GM18511 (cell line): ENCODE measurements at regions not wholly inside any gene's neighbourhood (a gene's known extent, or its start where the extent isn't known, plus 50 kb on each side); places are given as distances from the start of the nearest gene placed in this dataset.
"Not testable (repeated sequence)": the region's sequence is repeated elsewhere in the genome, so short reads cannot be mapped to it uniquely, and the experiment has no call there.

Experiments
- ATAC-seq: cut with Tn5 transposase; IDR thresholded peaks from one replicate; pipeline ENCODE4 v1.9.1; 2021; ENCODE audit warnings: mild to moderate bottlenecking, moderate library complexity; ENCODE audit not compliant: unreplicated experiment

DNA sequence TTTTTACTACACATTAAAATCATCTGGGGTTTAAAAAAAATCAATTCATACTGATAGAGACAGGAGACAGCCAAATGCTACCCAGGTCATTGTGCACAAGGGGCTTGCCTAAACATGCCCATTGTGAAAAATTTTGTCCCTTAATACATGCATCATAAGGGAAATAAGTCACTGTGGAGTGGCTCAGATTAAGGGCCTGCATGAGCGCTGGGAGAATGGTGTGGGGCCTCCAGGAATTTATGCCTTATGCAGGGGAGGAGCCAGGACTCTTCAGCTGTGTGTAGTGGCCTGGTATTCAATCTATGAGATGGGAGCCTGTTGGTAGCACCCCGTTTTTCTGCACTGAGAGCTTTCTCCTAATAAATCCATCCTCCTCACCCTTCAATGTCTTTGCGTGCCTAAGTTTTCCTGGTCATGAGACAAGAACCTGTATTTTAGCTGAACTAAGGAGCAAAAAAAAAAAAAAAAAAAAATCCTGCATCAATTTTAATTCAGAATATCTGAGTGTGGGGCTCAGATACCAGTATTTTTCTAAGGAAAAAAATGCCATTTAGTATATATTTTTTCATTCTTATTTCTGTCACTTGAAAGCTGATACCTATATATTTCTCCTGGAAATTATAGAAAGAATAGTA lies 997.6 kb upstream of the ATXN8OS start:
- no peak for ATAC-seq

DNA sequence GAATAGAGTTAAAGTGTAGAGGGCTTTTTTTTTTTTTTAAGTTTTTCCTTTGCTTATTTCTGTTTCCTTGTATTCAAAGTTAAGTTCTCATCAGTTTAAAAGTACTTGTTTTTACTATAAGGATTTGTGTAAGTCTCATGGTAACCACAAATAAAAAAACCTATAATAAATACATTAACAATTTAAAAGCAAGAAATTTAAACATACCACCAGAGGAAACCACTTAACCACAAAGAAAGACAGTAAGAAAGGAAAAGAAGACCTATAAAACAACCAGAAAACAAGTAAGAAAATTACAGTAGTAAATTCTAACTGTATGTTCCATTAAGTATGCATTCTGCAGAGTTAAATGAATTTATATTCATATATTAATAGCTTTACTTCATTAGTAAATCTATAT lies 999.1 kb upstream of the ATXN8OS start:
- ATAC-seq = no peak

DNA sequence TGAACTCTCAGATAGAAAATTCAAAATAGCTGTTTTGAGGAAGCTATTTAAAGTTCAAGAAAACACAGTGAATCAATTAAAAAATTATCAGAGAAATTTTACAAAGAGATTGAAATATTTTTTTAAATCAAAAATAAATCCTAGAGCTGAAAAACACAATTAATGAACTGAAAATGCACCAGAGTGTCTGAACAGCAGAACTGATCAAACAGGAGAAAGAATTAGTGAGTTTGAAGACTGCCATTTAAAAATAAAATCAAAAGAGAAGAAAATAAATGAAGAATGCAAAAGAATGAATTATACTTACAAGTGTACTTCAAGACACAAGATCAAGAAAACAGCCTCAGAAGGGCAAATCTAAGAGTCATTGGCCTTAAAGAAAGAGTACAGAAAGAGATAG lies 1000.2 kb upstream of the ATXN8OS start:
- ATAC-seq = no peak

DNA sequence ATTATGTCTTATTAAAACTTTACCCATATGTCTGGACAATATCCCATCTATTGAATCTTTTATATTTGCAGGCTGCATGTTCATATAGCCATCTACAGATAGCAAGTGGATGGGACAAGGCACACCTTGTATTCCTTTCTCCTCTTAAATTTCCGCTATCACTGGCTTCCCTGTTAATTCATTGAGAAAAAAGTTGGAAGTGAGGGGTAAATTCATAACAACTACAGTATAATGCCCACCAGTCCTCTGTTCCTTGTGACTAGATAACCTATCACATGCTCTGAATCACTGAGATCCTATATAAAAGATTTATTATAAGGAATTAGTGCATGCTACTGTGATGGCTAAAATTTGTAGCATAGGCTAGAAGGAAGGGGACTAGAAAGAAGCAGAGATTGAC lies 1005.8 kb upstream of the ATXN8OS start:
- ATAC-seq = no peak

DNA sequence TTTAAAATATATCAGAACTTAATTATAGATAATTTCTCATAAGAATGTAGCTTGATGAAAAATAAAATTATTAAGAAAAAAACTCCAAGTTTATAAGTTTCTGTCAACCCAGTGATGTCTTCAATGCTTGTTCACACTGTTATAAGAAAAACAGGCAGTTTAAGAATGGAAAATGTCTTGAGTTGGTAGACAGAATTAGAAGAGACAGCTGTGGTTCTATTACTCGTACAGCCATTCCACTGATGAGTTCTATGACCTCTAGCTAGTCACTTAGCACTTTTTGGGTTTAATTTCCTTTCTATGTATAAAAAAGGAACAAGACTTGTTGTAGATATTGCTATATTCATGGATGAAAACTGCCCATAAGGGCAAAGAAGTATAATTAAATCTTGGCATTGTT lies 1013.1 kb upstream of the ATXN8OS start:
- no peak for ATAC-seq

DNA sequence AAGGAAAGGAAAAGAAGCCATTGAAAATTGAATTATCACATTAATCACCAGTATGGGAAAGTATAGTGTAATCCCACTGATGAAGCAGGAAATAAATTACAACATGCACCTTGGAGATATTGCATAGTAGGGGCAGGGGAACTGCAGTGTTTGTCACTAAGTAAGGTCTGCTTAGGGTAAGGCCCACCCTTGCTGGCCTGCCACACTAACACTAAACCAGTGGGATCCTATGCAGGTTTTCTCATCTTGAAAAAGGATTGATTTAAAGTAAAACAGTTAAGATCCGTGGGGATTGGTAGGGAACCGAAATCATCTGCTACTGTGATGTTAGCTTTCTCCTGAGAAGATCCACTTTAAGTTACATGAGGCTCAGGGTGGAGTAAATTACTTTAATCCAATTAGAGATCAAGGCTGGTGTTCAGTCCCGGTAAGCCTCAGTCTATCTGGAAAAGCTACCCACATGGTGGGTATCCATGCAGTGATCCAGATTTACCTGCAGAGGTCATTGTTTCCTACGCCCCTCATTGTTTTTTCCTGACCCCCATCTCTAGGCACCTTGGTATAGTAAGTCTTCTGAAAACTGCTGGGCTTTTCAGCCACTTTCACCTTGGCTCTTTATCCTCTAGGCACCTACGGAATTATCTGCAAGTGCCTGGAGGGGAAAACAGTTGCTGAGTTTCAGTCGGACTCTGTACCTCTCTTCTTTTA lies 1014.9 kb upstream of the ATXN8OS start:
- ATAC-seq = no peak

DNA sequence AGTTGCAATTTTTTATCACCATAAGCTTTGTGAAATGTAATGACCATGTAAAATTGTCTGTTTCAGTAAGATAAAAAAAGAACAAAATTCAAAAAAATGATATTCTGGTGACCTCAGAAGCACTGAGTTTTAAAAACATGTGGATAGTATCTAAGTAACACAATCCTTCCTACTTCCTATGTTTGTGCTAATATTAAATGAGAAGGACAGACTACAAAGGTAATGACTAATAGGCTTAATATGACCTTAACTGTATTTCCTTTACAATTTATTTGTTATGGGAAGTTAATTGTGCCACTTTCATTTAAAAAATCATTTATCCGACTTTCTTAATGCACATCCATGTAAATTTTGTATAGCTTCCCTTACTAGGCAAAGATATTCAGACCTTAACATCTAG lies 1030.4 kb upstream of the ATXN8OS start:
- ATAC-seq = no peak

DNA sequence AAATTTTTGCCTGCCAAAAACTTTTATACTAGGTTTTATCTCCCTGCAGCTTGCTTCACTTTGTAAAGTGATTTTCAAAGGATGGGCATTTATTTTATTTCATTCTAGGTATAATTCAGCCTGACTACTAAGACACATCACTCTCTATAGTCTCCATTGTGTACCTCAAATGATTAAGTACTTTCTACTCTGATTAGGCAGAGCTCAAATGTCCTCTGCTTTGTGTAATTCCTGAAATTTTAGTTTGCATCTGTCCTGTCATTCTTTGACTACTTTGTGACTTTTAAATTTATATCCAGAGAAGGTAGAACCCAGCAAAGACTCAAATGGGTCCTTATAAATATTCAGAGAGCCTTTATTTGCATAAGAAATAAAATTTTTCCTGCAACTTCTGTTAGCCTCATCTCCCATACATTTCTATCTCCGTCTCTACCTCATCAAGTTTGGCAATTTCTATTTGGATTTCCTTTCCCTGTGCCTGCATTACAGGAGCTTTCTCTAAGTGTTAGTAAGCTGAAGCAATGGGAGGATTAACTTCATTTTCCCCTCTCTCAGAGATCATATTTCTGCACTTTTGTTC lies 1038.0 kb upstream of the ATXN8OS start:
- ATAC-seq = no peak

DNA sequence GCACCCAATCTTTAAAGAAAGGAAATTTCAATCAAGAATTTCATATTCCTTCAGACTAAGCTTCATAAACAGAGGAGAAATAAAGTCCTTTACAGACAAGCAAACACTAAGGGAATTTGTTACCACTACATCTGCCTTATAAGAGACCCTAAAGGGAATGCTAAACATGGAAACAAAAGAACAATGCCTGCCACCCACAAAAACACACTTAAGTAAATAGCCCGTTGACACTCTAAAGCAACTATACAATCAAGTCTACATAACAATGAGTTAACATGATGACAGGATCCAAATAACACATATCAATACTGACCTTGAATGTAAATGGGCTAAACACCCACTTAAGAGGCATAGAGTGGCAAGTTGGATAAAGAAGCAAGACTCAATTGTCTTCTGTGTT lies 1056.9 kb upstream of the ATXN8OS start:
- no peak for ATAC-seq

DNA sequence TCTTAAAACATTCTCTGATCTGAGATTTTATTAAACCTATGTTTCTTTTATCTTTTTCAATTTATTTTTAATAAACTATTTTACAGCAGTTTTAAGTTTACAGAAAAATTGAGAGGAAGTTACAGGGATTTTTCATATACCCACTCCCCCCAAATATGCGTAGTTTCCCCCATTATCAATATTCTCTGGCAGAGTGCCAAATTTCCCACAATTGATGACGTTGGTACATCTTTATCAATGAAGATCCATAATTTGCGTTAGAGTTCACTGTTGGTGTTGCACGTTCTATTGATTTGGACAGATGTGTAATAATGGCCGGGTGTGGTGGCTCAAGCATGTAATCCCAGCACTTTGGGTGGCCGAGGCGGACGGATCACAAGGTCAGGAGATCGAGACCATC lies 1063.0 kb upstream of the ATXN8OS start:
- ATAC-seq = no peak

DNA sequence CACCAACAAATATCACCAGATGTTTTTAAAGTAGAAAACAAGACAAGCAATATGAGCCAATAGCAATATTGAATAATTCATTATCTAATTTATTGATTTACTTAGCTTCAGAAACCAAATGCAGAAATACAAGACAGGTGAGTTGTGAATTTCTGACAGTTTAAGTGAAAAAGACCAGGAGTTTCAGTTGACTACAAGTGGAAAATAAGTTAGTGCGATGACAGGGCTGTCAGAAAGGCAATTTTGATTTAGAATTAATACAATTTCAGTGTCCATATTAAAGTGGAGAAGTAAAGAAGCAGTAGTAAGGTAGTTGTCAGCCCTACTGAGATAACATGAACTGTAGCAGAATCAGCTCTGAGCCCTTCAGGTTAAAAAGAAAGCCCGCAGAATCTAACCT lies 1066.7 kb upstream of the ATXN8OS start:
- ATAC-seq = no peak

DNA sequence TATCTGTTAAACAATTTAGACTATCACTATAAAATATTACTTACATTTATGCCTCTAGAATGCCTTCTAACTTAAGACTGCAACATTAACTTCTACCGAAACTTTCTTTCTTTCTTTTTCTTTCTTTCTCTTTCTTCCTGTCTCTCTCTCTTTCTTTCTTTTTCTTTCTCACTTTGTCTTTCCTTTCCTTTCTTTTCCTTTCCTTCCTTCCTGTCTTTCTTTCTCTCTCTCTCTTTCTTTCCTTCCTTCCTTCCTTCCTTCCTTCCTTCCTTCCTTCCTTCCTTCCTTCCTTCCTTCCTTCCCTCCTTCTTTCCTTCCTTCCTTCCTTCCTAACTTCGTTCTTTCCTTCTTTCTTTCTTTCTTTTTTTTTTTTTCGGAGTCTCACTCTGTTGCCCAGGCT lies 1071.9 kb upstream of the ATXN8OS start:
- no peak for ATAC-seq

DNA sequence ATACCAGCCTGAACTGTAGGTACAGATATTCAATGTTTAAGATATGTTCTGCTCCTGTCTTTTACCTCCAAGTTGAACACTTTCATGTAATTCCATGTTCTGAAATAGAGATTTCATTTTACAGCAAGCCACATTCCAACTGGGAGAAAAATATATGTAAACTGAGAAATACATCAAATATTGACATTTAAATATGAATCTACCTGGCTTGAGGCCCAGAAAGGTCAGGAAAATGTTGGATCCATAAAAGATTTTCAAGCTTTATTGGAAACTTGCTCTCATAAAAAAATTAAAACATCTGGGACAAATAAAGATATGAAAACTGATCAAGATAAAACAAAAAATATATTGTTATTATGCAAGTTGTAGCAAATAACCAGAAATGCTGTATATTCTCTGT lies 1078.7 kb upstream of the ATXN8OS start:
- ATAC-seq = no peak

DNA sequence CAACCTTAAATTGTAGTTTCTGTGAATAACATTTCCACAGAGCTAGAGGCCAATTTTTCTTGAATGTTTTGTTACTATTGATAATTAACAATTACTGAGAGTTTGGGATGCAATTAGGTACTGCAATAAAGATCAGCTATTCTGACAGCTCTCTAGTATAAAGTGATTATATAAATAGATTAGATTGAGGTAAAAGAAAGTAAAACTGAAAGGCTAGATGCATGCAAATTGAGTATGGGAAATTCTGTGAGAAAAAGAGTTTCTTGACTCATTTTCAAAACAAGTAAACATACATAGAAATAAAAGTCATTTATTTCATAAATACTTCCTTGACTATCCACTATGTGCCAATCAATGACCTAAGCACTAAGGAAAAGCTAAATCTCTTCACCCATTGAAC lies 1087.5 kb upstream of the ATXN8OS start:
- no peak for ATAC-seq

DNA sequence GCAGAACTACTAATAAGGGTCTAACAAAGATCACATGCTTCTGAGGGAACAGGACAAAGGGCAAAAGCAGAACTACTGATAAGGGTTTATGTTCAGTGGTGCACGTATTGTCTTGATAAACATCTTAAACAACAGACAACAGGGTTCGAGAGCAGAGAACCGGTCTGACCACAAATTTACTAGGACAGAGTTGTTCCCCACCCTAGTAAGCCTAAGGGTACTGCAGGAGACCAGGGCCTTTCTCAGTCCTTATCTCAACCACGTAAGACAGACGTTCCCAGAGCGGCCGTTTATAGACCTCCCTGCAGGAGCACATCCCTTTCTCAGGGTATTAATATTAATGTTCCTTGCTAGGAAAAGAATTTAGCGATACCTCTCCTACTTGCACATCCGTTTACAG lies 1089.5 kb upstream of the ATXN8OS start:
- ATAC-seq = not testable (repeated sequence)

DNA sequence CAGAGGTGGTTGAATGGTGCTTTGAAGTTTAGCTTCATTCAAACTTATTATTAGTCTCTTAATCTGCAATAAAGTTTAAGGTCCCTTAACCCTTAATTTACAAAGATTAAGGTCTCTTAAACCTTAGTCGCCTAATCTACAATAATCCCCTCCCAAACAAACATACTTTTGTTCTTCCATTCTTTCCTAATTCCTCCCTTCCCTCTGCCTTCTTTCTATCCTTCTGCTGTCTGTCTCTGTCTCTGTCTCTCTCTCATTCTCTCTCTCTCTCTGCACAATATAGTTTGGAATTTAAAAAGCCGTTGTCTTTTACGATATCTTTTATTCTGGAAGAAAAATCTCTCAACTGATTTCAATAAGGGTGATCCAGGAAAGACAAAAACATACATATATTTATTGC lies 1096.8 kb upstream of the ATXN8OS start:
- no peak for ATAC-seq

DNA sequence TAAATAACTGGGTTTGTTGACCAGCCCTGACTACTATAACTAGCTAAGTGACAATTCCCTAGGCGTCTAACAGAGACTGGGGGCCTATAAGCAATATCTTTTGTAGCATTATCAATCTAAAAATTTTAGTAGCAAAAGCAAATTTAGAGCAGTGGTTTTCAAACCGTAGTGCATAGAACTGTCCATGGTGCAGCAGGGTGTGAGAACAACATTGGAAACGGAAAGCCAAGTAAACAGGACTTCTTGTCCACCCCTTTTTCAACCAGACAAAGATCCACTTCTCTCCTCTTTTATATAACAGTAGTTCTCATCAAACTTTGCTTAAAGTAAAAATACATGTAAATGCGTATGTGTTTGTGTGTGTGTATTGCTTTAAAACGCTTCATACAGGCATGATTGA lies 1099.1 kb upstream of the ATXN8OS start:
- ATAC-seq = no peak

DNA sequence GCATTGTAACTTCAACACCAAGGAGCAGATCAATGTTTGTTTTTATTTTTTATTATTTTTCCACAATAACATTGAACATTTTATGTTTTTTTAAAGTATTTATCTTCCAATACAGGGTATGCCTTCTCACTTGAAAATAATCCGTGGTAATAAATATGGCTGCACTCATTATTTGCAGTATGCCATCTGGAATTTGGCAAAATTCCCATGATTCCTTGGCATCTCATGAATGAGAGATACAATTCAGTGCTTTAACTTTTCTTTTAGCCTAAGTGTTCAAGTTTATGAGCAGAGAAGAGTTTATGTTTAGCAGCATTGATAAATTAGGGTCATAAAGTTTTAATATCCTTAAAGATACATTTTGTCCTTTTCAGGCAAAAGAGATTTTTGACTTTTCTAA lies 1109.6 kb upstream of the ATXN8OS start:
- no peak for ATAC-seq

DNA sequence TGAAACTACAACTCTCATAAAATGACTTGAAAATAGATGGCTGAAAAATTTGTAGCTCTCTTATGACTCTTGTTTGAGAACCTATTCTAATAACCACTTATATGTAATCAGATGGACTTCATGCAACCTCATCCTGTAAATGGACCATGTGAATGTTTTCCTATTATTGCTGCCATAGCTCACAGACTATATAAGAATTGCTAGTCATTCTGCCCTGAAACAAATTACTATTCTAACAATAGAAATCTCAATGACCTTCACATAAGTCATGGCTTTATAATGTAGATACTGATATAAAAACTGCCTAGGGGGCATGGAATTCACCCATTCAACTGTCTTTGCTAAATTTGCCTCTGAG lies 1111.0 kb upstream of the ATXN8OS start:
- no peak for ATAC-seq

DNA sequence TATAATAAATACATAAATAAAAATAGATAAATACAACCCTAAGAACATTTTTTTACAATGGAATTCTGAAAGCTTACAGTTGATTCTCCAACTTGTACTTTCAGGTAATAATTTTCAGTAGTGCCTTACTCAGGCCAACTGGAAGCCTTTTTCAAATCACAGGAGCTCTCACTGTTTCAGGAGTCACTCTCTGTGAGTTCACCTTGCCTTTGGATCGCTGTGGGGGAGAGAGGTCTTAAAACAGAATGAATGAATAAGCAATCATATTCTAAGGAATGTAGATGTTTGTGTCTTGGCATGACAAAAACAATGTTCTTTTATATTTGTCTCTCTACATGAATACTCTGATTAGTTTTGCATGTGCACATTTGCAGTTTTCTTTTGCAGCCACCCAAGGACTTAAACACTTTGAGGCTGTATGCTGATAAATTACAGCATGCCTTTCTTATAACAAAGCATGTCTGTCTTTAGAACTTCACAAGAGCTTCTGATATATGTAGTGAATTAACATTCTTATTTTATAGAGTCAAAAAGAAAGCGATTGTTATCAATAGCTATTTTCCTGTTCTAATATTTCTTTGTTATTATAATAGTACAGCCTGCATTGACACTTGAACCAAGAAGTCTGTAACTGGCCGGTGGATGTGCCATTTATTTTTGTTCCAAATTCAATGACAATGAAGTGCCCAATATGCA lies 1111.5 kb upstream of the ATXN8OS start:
- no peak for ATAC-seq

DNA sequence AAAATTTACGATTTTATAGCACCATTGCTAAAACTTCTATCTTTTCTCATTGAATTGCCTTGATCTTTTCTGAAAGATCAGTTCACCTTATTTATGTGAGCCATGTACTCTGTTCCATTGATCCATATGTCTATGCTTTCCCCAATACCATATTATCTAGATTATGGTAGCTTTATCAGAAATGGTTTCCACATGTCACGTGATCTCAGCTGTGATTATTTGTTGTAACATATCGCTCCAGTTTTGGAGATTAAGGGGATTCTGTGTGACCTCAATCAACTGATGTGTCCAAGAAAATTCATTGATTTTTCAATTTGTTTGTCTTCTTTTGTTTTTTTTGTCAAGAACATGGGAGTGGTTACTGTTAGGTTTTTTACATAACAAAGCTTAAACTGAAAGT lies 1114.5 kb upstream of the ATXN8OS start:
- no peak for ATAC-seq

DNA sequence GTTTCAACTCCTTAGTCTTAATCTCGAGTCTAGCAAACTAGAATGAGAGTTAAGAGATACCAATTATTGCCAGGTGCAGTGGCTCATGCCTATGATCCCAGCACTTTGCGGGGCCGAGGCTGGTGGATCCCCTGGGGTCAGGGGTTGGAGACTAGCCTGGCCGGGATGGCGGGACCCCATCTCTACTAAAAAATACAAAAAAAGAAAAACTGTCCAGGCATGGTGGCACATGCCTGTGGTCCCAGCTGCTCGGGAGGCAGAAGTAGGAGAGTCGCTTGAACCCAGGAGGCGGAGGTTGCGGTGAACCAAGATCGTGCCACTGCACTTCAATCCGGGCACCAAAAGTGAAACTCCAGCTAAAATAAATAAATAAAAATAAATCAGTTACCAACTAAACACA lies 1119.5 kb upstream of the ATXN8OS start:
- ATAC-seq = no peak
